ENCODE measurements at regions not wholly inside any gene's neighbourhood (a gene's known extent, or its start where the extent isn't known, plus 50 kb on each side); places are given as distances from the start of the nearest gene placed in this dataset.

DNA sequence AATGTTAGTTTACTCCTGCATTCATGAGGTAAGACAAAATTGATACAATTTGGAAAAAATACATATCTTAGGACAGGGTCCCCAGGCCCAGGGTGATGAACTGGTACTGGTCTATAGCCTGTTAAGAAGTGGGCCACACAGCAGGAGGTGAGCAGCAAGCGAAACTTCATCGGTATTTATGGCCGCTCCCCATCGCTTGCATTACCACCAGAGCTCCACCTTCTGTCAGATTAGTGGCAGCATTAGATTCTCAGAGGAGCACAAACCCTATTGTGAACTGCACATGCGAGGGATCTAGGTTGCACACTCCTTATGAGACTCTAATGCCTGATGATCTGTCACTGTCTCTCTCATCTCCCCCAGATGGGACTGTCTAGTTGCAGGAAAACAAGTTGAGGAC is 880.6 kb downstream of the MCTP2 start:
- no peaks in the 10 kb centered on the region for H3K27me3 ChIP-seq (ENCODE audit: insufficient read depth, low read length, poor library complexity, severe bottlenecking)
- no peaks in the 10 kb centered on the region for H3K79me2 ChIP-seq (ENCODE audit: insufficient read depth, low read length)
- H3K9ac ChIP-seq (ENCODE audit: low read depth, low read length, poor library complexity, severe bottlenecking) = no peak overlapping the region
- no peak overlapping the region for H3K4me3 ChIP-seq (ENCODE audit: low read length, poor library complexity, severe bottlenecking)
- no peaks in the 10 kb centered on the region for H3F3A ChIP-seq (ENCODE audit: low read depth)
- no peaks in the 10 kb centered on the region for H3K36me3 ChIP-seq (ENCODE audit: insufficient read depth, low read length)
- no peaks in the 10 kb centered on the region for H3K4me1 ChIP-seq (ENCODE audit: insufficient read depth, low read length, poor library complexity, severe bottlenecking)
- TF ChIP-seq, protein P1, sequence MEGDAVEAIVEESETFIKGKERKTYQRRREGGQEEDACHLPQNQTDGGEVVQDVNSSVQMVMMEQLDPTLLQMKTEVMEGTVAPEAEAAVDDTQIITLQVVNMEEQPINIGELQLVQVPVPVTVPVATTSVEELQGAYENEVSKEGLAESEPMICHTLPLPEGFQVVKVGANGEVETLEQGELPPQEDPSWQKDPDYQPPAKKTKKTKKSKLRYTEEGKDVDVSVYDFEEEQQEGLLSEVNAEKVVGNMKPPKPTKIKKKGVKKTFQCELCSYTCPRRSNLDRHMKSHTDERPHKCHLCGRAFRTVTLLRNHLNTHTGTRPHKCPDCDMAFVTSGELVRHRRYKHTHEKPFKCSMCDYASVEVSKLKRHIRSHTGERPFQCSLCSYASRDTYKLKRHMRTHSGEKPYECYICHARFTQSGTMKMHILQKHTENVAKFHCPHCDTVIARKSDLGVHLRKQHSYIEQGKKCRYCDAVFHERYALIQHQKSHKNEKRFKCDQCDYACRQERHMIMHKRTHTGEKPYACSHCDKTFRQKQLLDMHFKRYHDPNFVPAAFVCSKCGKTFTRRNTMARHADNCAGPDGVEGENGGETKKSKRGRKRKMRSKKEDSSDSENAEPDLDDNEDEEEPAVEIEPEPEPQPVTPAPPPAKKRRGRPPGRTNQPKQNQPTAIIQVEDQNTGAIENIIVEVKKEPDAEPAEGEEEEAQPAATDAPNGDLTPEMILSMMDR (conservative IDR thresholded peaks at IDR 0.05; ENCODE audit: low read length) = no peak
- no peak for TF ChIP-seq EZH2phosphoT487 (IDR thresholded peaks at IDR 0.05; ENCODE audit: borderline replicate concordance)
- no peak overlapping the region for H3K4me2 ChIP-seq (ENCODE audit: low read depth, low read length, poor library complexity, severe bottlenecking)
- H2AFZ ChIP-seq (ENCODE audit: low read length) = no peak overlapping the region
- H3K9me2 ChIP-seq (replicated peaks; ENCODE audit: low read depth, low read length) = no peaks in the 10 kb centered on the region
- no peaks in the 10 kb centered on the region for H4K20me1 ChIP-seq (ENCODE audit: insufficient read depth, low read length, poor library complexity, severe bottlenecking)
- H3K9me3 ChIP-seq (ENCODE audit: insufficient read depth, low read depth, low read length) = no peaks in the 10 kb centered on the region

DNA sequence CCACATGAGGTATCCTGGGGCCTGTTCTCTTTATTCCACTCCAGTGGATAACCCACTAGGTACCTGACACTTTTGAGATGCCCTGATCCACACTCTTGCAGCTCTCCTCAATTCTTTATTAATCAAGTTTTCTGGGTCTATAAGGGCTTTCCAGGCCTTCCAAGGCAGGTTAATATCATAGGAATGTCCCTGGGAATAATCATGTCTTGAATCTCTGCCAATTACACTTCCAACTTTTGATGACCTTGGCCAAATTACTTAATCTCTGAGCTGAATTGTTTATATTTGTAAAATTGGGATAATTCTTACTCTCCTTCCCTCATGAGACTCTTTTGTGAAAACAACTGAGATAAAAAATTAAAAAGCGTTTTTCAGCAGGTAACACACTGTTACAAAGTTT is 881.7 kb downstream of the MCTP2 start:
- Histone ChIP-seq H4K20me1 (ENCODE audit: insufficient read depth, low read length, poor library complexity, severe bottlenecking) (no peaks in the 10 kb centered on the region), H3K9me2 (replicated peaks; ENCODE audit: low read depth, low read length) (no peaks in the 10 kb centered on the region), H3K9me3 (ENCODE audit: insufficient read depth, low read depth, low read length) (no peaks in the 10 kb centered on the region), H3F3A (ENCODE audit: low read depth) (no peaks in the 10 kb centered on the region), H3K79me2 (ENCODE audit: insufficient read depth, low read length) (no peaks in the 10 kb centered on the region), H3K27me3 (ENCODE audit: insufficient read depth, low read length, poor library complexity, severe bottlenecking) (no peaks in the 10 kb centered on the region), H2AFZ (ENCODE audit: low read length) (no peak overlapping the region), H3K36me3 (ENCODE audit: insufficient read depth, low read length) (no peaks in the 10 kb centered on the region), H3K9ac (ENCODE audit: low read depth, low read length, poor library complexity, severe bottlenecking) (no peak overlapping the region), H3K4me1 (ENCODE audit: insufficient read depth, low read length, poor library complexity, severe bottlenecking) (no peaks in the 10 kb centered on the region), H3K4me2 (ENCODE audit: low read depth, low read length, poor library complexity, severe bottlenecking) (no peak overlapping the region), H3K4me3 (ENCODE audit: low read length, poor library complexity, severe bottlenecking) (no peak overlapping the region)
- TF ChIP-seq EZH2phosphoT487 (IDR thresholded peaks at IDR 0.05; ENCODE audit: borderline replicate concordance) = no peak
- TF ChIP-seq, protein P1 (conservative IDR thresholded peaks at IDR 0.05; ENCODE audit: low read length) = no peak

DNA sequence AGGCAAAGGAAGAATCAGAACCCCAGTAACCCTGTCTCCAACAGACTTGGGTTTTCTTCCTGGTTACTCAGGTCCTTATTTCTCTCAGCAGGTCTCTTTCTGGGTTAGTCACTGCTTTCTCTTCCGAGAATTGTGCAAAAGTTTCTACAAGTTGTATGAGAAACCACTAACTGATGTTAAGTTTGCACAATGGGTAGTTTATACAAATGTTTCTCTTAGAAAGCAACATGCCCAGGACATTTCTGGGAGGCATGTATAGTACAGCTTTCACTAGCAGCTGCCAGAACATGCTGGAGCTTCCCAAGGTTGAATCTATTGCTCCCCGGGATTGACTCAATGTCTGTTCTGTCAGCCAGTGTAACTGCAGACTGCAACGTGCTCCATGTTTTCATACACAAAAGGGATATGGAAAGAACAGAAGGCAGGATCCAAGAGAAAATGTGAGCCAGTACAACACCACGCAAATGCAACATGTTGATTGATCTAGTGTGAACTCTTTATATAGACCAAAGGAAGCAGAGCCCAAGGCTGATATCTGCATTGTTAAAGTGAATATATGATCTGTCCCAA is 887.8 kb downstream of the MCTP2 start:
- Histone ChIP-seq H3K9me3 (ENCODE audit: insufficient read depth, low read depth, low read length) (no peaks in the 10 kb centered on the region), H3K79me2 (ENCODE audit: insufficient read depth, low read length) (no peaks in the 10 kb centered on the region), H3K9me2 (replicated peaks; ENCODE audit: low read depth, low read length) (no peaks in the 10 kb centered on the region), H3F3A (ENCODE audit: low read depth) (no peaks in the 10 kb centered on the region), H3K9ac (ENCODE audit: low read depth, low read length, poor library complexity, severe bottlenecking) (no peak overlapping the region), H3K27me3 (ENCODE audit: insufficient read depth, low read length, poor library complexity, severe bottlenecking) (no peaks in the 10 kb centered on the region), H2AFZ (ENCODE audit: low read length) (no peak overlapping the region), H3K4me2 (ENCODE audit: low read depth, low read length, poor library complexity, severe bottlenecking) (no peak overlapping the region), H3K36me3 (ENCODE audit: insufficient read depth, low read length) (no peaks in the 10 kb centered on the region), H3K4me1 (ENCODE audit: insufficient read depth, low read length, poor library complexity, severe bottlenecking) (no peaks in the 10 kb centered on the region), H3K4me3 (ENCODE audit: low read length, poor library complexity, severe bottlenecking) (no peak overlapping the region), H4K20me1 (ENCODE audit: insufficient read depth, low read length, poor library complexity, severe bottlenecking) (no peaks in the 10 kb centered on the region)
- TF ChIP-seq, protein P1 (conservative IDR thresholded peaks at IDR 0.05; ENCODE audit: low read length) = no peak
- no peak for TF ChIP-seq EZH2phosphoT487 (IDR thresholded peaks at IDR 0.05; ENCODE audit: borderline replicate concordance)
